ENCODE measurements at regions not wholly inside any gene's neighbourhood (a gene's known extent, or its start where the extent isn't known, plus 50 kb on each side); places are given as distances from the start of the nearest gene placed in this dataset.

GRCh38 chr4:128720270-128720669 is 89.2 kb upstream of the JADE1 start:
- TF ChIP-seq EZH2 (IDR thresholded peaks at IDR 0.05; ENCODE audit: borderline replicate concordance, insufficient read depth, low read depth, low read length, poor library complexity, severe bottlenecking) = no peak
- TF ChIP-seq CTCF (IDR thresholded peaks at IDR 0.05) = no peak
